Activated B cell treated with CpG ODN at 0.5 μM for 24 hours (primary cell): ENCODE measurements at regions not wholly inside any gene's neighbourhood (a gene's known extent, or its start where the extent isn't known, plus 50 kb on each side); places are given as distances from the start of the nearest gene placed in this dataset.

Source experiments
- ATAC-seq: fragments of 200-7000 bp; cut with Tn5 transposase; one replicate; pipeline ENCODE4 v1.10.0; 2021; ENCODE audit warnings: low read depth, mild to moderate bottlenecking, moderate library complexity
- CTCF ChIA-PET: fragments of 350-600 bp; sonication (Branson Sonifier 250); formaldehyde crosslinking; loops from one replicate; lab custom pipeline; 2021; ENCODE audit warnings: antibody characterized with exemption; lab: Charles Lee
- POLR2A ChIA-PET: fragments of 350-600 bp; sonication (Branson Sonifier 250); formaldehyde crosslinking; loops from one replicate; lab custom pipeline; 2021; ENCODE audit warnings: antibody characterized with exemption; lab: Charles Lee
- DNase-seq: peaks from one replicate; pipeline ENCODE4 v3.0.0; 2022
- H3K27ac Mint-ChIP-seq: one replicate; pipeline ENCODE4 v1.8.0; 2020; ENCODE audit warnings: mixed read lengths
- H3K27me3 Mint-ChIP-seq: one replicate; pipeline ENCODE4 v1.8.0; 2021; ENCODE audit warnings: mixed read lengths
- H3K36me3 Mint-ChIP-seq: one replicate; pipeline ENCODE4 v1.8.0; 2021; ENCODE audit warnings: low read depth, mixed read lengths
- H3K4me1 Mint-ChIP-seq: one replicate; pipeline ENCODE4 v1.8.0; 2021; ENCODE audit warnings: mixed read lengths
- H3K4me3 Mint-ChIP-seq: one replicate; pipeline ENCODE4 v1.8.0; 2020; ENCODE audit warnings: mild to moderate bottlenecking, mixed read lengths
- H3K9me3 Mint-ChIP-seq: one replicate; pipeline ENCODE4 v1.8.0; 2020; ENCODE audit warnings: mixed read lengths
- CTCF ChIP-seq: fragments of 200-600 bp; IDR thresholded peaks from one replicate; pipeline ENCODE4 v1.8.0; 2022; ENCODE audit warnings: antibody characterized with exemption, mild to moderate bottlenecking
- intact Hi-C: fragments of 100-400 bp; cut with micrococcal nuclease; formaldehyde crosslinking; loops from one replicate; pipeline ENCODE4 v1.15.1; 2024

GRCh38 chr12:34601689-34602088 lies 579.4 kb downstream of the ALG10 start:
- peak; percentile 0 for DNase-seq
- ChIA-PET POLR2A (no interaction called here), CTCF (no interaction called here)
- Mint-ChIP-seq H3K4me3 (no peak overlapping the region), H3K36me3 (no peaks in the 10 kb centered on the region), H3K9me3 (peaks cover 17% of the 10 kb centered on the region), H3K27me3 (no peaks in the 10 kb centered on the region), H3K27ac (no peak overlapping the region), H3K4me1 (no peaks in the 10 kb centered on the region)
- intact Hi-C loops, result no loop called here
- ATAC-seq, result no peak
- no peak for TF ChIP-seq CTCF

GRCh38 chr12:34602213-34602940 lies 580.1 kb downstream of the ALG10 start:
- peaks cover 18% of the 10 kb centered on the region for H3K9me3 Mint-ChIP-seq
- ChIA-PET CTCF (no interaction called here), POLR2A (no interaction called here)
- intact Hi-C loops, result no loop called here
- H3K27ac Mint-ChIP-seq, result no peak overlapping the region
- DNase-seq (peak; percentile 5), ATAC-seq (no peak)
- no peaks in the 10 kb centered on the region for H3K36me3 Mint-ChIP-seq
- no peaks in the 10 kb centered on the region for H3K4me1 Mint-ChIP-seq
- TF ChIP-seq CTCF, result no peak
- no peak overlapping the region for H3K4me3 Mint-ChIP-seq
- H3K27me3 Mint-ChIP-seq, result no peaks in the 10 kb centered on the region

GRCh38 chr12:34603382-34604035 lies 581.2 kb downstream of the ALG10 start:
- Mint-ChIP-seq H3K4me3 (no peak overlapping the region), H3K9me3 (peaks cover 22% of the 10 kb centered on the region), H3K27me3 (no peaks in the 10 kb centered on the region), H3K27ac (no peak overlapping the region), H3K4me1 (no peaks in the 10 kb centered on the region), H3K36me3 (no peaks in the 10 kb centered on the region)
- CTCF ChIA-PET, result no interaction called here
- ATAC-seq (no peak), DNase-seq (no peak)
- intact Hi-C loops, result no loop called here
- POLR2A ChIA-PET, result no interaction called here
- TF ChIP-seq CTCF, result no peak

- H3K9me3 Mint-ChIP-seq, result peaks cover 22% of the 10 kb centered on the region
- CTCF ChIA-PET, result no interaction called here
Measured at GRCh38 chr12:34604227-34604626, 581.9 kb downstream of the ALG10 start.

More at GRCh38 chr12:34604227-34604626, 581.9 kb downstream of the ALG10 start:
- intact Hi-C loops, result no loop called here
- no peak overlapping the region for H3K4me3 Mint-ChIP-seq
- no peaks in the 10 kb centered on the region for H3K27me3 Mint-ChIP-seq
- POLR2A ChIA-PET, result no interaction called here
- H3K4me1 Mint-ChIP-seq, result no peaks in the 10 kb centered on the region
- no peaks in the 10 kb centered on the region for H3K36me3 Mint-ChIP-seq
- no peak for TF ChIP-seq CTCF
- H3K27ac Mint-ChIP-seq, result no peak overlapping the region
- DNase-seq (peak; percentile 10), ATAC-seq (no peak)
